HG03442 (cell line): ENCODE measurements at regions not wholly inside any gene's neighbourhood (a gene's known extent, or its start where the extent isn't known, plus 50 kb on each side); places are given as distances from the start of the nearest gene placed in this dataset.

Experiments used
- ATAC-seq: cut with Tn5 transposase; IDR thresholded peaks from one replicate; pipeline ENCODE4 v1.9.1; 2021; ENCODE audit warnings: mild to moderate bottlenecking, moderate library complexity; ENCODE audit not compliant: unreplicated experiment

DNA sequence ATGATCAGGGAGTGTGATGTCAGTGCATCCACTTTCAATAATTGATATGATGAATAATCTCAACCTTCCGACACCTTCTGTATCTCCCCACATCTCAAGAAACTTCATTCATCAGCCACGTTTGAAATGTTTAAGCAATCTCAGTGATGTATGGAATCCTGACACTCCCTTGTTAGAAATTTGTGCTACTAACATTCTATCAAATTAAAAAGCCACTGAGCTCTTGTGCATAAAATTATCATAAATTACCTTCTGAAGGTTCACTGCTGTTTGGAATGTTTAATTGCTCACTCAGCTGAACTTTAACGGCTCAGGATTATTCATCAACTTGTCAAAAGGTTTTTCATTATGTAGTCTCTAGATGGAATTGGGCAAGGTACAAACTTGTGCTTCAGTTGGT is 108.4 kb upstream of the DPH6 start:
- no peak for ATAC-seq

DNA sequence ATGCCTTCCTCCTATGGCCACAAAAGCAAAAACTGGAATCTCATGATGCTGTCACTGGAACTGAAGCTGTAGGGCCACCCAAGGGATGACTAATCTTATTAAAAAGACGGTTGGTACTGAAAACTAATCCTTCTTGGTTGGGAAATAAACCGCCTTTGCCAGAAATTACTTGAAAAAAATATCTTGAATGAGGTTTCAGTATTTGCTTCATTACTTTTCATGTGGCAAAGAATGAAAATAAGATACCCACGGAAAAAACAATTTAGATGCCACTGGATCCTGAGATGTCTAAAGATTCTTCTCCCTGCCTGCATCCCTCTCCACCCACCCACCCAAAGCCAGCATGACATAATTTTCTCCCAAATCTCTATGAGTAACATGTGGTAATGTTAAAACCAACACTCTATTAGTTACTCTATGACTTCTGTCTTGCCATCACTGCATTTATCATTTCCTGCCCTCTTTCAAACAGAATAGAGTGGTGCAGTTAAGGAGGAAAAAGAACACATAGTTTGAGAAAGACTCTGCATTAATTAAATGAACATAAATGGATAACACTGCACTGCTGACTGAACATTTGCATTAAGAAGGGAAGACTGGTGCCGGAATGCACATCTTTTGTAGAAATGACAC is 111.8 kb upstream of the DPH6 start:
- ATAC-seq = no peak

DNA sequence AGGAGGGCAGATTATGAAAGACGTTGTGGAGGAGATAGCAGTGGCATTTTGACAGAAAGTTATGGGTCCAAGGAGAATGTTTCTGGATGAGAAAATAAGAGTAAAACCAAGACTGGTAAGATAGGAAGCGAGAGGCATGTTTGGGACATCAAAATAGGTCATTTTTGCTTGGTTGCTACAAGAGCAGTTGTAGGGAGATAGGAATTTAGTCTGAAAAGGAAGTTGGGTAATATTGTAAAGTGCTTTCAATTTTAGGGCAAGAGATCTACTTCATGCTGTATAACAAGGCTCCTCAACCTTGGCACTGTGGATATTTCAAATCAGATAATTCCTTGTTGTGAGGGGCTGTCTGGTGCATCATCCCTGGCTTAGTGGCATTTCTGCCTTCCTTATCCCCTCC is 118.0 kb upstream of the DPH6 start:
- no peak for ATAC-seq

DNA sequence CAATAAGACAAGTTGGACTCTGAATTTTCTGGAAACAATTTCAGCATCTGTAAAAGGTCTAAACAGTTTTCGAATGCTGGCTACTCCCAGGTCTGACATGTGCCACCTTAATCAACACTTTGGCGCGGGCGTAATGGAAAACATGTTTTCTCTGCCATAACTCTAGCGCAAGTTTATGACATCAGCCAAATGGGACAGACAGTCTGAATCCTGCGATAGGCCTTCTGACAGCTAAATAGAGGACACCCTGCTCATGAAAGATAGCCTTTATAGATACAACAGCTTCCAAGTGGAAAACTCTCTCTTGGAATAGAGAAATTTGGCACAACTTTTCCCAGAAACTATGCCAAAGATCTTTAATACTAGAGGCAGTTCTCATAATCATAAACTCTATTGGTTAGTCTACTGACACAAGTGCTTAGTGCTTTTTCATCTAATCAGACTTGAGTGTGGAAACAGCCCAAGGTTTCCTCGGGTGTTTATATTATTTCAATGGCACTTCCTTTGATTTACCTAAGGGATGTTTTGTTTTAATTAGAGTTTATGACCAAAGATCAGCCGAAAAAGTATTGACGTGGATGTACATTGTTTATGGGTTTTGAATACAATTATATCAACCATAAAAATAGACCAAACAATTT is 120.1 kb upstream of the DPH6 start:
- ATAC-seq = no peak

DNA sequence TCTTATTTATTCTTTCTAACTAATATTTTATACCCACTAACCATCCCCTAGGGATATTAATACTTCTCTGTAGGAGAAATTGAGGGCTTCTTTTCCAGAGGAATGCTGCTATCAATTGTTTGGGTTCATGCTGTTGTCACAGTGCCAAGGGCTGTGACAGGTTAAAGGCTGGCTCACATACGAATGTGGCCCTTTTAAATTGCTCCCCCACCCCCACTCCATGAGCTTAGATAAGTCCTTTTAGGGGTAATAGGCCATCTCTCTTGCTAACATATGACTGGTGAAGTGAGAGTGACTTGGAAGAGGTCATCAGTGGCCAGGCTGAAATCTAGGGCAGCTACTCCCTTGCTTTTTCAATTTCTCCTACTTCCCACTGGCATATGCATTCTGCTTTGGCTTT is 121.9 kb upstream of the DPH6 start:
- no peak for ATAC-seq

DNA sequence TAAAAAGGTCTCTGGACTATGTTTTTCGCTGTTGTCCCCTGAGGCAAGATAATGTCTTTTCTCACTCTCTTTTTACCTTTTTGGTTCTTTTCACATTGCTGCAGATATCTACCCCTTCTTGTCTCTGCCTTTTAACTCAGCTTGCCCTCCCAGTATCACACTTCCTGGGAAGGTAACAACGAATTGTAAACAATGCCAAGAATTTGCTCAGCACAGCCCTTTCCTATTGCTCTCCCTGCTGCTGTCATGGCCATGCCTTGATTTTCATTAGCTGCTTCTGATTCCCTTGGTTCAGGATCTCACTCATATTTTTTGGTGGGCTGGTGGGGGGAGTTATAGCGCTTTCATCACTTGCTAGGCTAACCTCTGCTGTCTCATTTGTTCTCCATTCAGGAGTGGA is 123.1 kb upstream of the DPH6 start:
- no peak for ATAC-seq

DNA sequence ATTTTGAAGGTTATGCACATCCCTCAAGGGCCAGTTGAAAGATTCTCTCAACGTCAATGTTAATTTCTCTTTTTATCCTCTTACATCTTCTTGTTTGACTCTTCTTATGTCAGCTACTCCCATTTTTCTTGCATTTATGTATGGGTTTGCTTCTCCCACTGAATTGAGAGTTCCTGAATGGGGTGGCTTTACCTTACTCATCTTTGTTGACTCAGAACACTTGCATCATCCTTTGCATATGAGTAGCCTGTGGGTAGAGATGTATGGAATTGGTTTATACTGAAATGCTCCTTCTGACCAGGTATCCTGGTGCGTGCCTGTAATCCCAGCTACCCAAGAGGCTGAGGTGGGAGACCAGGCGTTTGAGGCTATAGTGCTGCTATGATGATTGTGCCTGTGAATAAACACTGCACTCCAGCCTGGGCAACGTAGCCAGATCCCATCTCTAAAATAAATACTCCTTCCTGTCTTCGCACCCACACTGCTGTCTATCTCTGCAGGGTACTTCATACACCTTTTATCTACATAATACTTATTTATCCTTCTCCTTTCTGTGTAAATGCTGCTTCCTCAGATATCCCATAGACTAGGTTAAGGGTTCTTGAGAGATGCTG is 123.6 kb upstream of the DPH6 start:
- no peak for ATAC-seq

DNA sequence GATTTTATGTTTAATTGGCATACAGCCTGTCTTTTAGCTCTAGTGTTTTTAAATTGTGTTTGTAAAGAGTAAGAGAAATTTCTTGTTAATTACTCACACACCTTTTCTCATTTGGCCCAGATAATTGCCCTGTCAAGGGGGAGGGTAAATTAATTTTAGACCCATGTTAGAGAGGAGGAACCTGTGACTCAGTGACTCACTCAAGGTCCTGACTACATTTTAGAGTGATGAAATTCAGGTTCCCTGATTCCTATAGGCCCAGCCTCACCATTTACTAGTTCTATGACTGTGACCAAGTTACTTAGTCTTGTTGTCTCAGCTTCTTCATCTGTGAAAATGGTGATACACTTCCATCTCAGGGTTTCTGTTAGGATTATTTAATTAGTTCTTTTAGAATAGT is 125.2 kb upstream of the DPH6 start:
- no peak for ATAC-seq

DNA sequence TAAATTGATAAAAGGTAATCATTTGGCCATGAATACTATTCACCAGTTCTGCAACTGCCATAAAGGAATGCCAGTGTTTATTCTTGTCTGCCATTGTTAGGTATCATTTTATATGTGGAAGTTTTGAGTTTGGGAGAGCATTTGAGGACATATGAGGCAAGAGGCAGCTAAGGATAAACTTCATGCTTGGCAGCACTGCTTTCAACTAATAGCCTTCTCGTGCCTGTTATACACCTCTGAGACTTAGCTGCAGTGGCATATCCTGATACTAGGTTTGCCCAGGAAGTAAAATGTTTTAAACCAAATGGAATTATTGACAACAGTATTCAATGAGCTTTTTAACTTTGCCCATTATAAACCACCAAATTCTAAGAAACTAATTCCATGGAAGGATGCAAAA is 126.0 kb upstream of the DPH6 start:
- ATAC-seq = no peak

DNA sequence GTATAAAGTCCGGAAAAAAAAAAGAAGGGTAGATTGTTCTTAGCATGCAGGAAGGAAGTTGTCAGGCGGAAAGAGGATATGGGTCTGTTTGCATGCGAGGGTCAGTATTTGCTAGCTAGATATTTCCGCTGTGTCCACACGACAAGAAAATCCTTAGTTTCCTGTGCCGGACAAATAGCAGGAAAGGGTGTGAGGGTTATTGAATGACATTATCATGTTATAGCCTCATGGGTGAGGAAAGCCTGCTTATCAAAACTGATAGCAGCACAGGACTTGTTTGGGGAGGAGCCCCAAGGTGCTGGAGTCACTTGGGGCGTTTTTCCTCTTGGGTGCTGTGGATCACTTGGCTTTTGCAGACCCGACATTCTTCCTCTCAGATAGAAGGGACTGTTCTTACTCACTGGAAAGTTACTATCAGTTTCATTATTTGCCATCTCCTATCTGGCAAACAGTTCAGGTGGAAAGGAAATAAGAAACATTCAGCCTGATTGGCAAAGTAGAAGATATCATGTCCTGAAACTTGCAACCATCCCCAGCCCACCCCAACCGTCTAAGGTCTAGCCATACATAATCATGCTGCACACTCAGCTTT is 127.2 kb upstream of the DPH6 start:
- peak; percentile 78 for ATAC-seq

DNA sequence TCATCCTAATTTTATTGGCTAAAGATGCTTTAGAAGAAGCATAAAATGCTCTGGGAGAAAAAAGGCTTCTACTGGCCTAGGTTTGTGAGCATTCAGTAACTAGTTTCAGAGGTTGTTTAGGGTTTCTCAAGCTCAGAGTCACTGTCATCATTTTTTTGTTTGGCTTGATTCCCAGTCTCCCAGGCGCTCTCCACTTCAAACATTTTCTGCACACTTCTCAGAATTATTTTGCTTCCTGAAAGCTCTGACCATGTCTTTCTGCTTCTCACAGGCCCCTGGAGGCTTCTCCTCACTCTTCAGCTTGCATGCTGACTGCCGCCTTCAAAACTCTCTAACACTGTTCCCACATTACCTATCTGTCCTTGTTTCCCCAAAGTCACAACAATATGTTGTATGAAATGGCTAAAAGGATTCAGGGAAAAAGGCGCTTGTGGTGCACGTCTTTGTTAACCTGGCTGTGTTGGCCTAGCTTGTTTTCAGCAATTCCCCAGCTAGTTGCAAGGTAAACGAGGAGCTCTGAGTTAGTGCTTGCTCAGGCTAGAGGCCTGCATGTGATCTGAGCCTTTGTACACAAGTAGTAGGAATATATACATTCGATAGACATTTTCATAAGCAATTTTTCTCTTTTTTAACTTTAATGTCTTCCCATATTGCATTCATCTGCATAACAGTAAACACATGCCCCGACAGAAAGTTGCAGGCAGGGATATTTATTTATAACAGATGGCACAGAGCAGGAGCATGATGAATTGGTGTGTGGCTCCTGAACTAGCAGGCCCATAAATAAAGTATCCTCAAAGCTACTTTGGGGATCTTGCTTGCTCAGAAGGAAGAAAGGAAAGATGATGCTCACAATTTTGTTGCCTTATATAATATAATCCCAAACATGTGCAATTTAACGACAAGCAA is 129.2 kb upstream of the DPH6 start:
- no peak for ATAC-seq

DNA sequence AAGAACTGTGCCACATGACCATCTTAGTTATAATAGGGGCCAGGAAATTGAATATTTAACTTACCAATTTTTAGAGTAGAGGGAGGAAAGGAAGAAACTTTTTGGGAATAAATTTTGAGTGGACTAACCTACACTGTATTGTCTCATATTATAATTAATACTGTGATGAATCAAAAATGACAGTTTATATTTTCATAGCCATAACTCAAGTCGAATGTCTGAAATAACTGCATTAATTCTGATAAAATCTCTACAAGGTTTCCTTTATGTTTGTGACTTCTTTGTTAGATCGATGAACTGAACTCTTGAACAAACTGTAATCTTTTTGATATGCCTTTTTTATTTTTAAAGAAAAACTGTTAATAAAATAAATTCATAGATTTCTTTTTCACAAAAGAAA is 132.8 kb upstream of the DPH6 start:
- ATAC-seq = no peak

DNA sequence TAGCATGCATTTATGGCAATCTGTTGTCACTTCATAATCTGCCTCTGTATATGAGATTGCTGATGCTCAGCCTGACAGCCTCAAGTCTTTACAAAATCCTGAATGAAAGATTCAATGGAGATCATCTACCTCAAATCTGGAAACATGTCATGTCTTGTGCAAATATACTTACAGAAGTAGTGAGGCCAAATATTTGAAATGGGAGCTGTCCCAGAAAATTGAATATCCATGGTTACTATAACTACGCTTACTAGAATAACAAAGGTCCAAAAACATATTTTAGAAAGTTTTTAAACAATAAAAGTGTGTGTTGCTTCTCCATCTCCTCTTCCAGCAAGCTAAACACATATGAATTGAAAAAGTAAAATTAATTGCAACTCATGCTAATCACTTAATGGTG is 133.2 kb upstream of the DPH6 start:
- no peak for ATAC-seq

DNA sequence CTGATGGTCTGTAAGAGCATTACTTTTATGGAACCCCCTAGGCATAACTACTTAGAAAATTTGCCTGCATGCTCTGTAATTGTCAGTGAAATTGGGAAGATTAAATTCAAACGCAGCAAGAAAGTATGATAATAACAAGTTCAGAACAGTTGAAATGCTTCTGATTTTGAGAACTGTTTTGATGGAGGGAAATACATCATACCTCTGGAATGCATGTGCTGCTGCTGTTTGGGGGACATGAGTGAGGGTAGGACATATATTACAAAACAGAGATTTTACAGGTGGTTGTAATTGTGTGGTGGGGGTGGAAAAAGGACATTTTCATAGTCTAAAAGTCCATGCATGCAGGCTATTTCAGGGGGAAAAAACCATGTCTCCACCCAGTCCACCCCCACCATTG is 135.0 kb upstream of the DPH6 start:
- ATAC-seq = no peak

DNA sequence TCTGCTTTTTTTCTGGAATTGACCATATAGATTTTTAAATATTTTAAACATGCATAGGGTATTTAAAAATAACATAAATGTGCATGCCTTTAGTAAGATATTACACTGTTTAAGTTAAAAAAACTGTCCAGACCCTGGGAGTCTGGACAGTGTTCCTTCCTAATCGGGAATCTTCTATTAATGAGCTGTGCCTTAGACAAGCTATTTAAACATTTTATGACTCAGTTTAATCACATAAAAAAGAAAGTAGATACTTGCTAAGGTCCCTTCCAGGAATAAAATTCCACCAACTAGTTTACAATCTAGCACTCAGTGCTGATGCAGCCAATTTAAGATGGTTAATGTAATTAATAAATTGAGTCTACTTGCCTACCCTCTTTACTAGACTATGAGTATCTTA is 140.4 kb upstream of the DPH6 start:
- no peak for ATAC-seq

DNA sequence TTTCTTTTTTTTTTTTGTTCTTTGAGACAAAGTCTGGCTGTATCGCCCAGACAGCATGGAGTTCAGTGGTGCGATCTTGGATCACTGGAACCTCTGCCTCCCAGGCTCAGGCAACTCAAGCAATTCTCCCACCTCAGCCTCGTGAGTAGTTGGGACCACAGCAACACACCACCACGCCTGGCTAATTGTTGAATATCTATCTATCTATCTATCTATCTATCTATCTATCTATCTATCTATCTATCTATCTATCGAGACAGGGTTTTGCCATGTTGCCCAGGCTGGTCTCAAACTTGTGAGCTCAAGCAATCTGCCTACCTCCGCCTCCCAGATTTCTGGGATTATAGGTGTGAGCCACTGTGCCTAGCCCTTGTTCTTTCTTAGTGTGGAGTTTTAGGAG is 143.3 kb upstream of the DPH6 start:
- no peak for ATAC-seq

DNA sequence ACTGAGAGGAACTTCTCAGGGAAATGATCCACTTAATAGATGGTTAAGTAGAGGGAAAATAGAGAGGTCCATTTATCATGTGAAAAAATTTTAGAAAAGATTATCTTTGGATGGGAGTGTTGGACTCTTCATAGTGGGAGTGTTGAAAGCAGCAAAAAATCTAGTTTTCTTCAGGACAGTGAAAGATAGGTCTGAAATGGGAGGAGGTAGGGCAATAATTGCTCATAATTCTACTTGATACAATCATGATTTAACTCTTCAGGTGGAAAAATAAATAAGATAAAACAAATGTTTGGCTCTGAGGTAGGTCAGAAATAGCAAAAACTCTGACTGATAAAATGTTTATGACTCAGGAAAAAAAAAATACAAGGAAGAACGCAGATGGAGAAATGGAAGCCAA is 144.1 kb upstream of the DPH6 start:
- ATAC-seq = no peak

DNA sequence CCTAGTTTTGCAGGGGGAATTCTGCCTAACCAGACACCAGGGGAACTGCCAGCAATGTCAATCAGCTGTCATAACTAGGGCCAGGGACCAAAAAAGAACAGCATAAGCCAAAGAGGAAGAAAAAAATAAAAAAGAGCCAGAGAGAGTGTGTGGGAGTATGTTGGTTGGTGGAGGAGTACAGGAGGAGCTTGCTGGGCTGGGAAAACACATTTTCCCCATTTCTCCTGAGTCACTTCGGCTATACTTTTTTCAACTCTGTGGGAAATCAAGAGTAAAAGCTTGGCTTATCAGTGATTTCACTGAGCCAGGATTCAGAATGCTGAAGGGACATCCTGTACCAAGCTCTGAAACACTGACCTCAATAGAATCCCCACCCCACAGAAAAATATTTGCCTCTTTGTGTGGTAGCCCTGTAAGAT is 144.7 kb upstream of the DPH6 start:
- ATAC-seq = no peak

DNA sequence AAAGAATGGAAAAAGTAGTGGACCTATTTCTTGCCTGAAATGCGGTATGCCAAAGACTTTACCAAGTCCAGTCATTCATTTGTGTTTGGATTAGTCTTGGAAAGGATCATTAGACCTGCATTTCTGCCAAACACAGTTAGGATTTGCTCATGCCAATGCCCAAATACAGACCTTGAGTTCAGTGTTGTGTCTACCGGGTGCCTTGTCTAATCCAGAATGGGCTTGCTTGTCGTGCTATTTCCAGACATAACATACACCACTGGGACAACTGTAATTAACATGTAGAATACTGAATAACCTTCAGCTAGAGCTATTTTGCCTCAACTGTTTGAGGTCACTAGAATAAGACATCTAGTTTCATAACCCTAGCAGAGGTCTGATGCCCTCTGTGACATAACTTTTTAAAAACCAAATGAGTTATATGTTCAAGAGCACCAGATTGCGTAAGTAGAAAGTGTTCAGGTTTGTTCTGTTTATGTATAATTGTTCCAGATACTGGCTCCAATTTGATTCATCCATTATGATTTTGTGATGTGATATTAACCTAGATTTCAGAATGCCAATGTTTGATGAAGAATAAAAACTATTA is 145.3 kb upstream of the DPH6 start:
- no peak for ATAC-seq

DNA sequence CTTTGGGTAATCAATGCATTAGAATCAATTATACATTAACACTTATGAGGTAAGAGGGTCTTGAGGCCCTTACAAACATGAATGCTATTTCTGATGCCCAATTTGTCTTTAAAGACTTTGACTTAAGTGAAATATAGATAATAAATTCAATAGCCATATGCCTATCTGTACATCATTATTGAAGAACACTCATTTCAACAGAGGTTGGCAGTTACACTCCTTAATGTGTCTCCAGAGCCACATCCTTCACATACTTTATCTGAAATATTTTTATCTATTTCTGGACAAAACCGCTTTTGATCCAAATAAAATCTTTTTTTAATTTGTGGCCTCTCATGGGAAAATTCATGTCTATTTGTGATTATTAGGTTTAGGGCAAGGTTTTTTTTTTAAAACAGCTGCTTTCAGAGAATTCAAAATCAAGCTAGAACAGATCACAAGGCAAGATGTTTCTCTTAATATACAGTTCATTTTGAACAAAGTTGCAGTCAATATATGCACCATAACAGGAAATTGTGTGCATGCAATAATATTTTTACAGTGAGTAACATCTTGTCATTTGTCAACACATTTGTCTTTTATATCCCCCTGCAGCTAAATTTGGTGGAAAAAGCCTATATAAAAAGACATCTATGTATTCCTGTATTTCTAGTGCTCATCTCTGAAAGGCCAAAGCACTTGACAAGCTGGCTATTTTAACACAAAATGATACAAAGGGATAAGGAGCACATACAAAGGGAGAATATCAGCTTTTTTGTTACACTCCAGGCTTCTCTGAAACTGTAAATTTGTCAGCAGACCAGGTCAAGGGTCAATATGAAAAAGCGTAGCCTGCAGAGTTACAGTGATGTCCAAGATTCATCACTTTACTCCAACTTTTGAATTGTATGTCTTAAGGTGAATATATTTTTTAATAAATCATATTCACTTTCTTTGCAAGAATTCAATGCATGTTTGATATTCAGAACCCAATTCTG is 146.2 kb upstream of the DPH6 start:
- ATAC-seq = no peak
